AG04449 (cell line): ENCODE measurements at regions not wholly inside any gene's neighbourhood (a gene's known extent, or its start where the extent isn't known, plus 50 kb on each side); places are given as distances from the start of the nearest gene placed in this dataset.
"Not testable (repeated sequence)": the region's sequence is repeated elsewhere in the genome, so short reads cannot be mapped to it uniquely, and the experiment has no call there.

Source experiments
- CTCF ChIA-PET: fragments of 350-600 bp; formaldehyde crosslinking; extraction: SDS; loops from one replicate; lab custom pipeline; 2021; ENCODE audit warnings: antibody characterized with exemption; lab: Yijun Ruan, JAX
- POLR2A ChIA-PET: fragments of 400-600, 350-600 bp; formaldehyde crosslinking; extraction: SDS; loops from one replicate; lab custom pipeline; 2020; ENCODE audit warnings: antibody characterized with exemption, inconsistent platforms; lab: Yijun Ruan, JAX
- DNase-seq: peaks from one replicate; pipeline ENCODE4 v3.0.0-alpha.2; 2010; ENCODE audit warnings: low read depth, low spot score
- H3K4me3 ChIP-seq: 2 replicates; pipeline ENCODE4 v1.5.1; 2011; ENCODE audit warnings: low read depth, mild to moderate bottlenecking, control low read depth, low read length
- TF ChIP-seq, protein P1 (sequence below): IDR thresholded peaks from one replicate; pipeline ENCODE4 v1.5.1; 2011; ENCODE audit warnings: mild to moderate bottlenecking, moderate library complexity, low read length, control low read depth, inconsistent platforms; ENCODE audit not compliant: insufficient read depth; ENCODE audit errors: missing control alignments

GRCh38 chr13:89204435-89204834 is 1533.3 kb downstream of the SLITRK5 start:
- ChIA-PET CTCF (no interaction called here), POLR2A (no interaction called here)
- TF ChIP-seq, protein P1, sequence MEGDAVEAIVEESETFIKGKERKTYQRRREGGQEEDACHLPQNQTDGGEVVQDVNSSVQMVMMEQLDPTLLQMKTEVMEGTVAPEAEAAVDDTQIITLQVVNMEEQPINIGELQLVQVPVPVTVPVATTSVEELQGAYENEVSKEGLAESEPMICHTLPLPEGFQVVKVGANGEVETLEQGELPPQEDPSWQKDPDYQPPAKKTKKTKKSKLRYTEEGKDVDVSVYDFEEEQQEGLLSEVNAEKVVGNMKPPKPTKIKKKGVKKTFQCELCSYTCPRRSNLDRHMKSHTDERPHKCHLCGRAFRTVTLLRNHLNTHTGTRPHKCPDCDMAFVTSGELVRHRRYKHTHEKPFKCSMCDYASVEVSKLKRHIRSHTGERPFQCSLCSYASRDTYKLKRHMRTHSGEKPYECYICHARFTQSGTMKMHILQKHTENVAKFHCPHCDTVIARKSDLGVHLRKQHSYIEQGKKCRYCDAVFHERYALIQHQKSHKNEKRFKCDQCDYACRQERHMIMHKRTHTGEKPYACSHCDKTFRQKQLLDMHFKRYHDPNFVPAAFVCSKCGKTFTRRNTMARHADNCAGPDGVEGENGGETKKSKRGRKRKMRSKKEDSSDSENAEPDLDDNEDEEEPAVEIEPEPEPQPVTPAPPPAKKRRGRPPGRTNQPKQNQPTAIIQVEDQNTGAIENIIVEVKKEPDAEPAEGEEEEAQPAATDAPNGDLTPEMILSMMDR, result no peak
- DNase-seq, result no peak
- H3K4me3 ChIP-seq, result no peak overlapping the region

- TF ChIP-seq, protein P1, result no peak
- no peak overlapping the region for H3K4me3 ChIP-seq
- DNase-seq, result no peak
- POLR2A ChIA-PET, result no interaction called here
- CTCF ChIA-PET, result no interaction called here
Observed at GRCh38 chr13:89205856-89206520, 1534.8 kb downstream of the SLITRK5 start.

DNA sequence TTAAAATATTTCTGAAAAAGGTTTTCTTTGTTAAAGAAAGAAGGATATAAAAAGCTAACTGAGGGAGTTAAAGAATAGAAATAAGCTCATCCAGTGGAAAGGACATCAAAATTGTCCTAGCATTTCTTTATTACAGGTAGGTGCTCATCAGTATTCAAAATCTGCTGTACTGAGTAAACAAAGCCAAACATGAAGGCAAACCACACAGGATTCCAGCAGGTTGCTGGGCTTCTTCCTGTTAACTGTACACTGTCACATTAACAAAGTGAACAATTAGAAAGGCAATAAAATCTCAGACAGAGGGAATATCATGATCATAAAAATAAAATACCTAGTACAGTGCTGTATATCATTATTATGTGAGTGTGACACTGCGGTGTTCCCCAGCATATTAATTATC is 1541.0 kb downstream of the SLITRK5 start:
- POLR2A ChIA-PET, result no interaction called here
- TF ChIP-seq, protein P1, result no peak
- no peak for DNase-seq
- CTCF ChIA-PET, result no interaction called here
- H3K4me3 ChIP-seq, result no peak overlapping the region

GRCh38 chr13:89214185-89214584 is 1543.0 kb downstream of the SLITRK5 start:
- CTCF ChIA-PET, result no interaction called here
- DNase-seq, result no peak
- TF ChIP-seq, protein P1, result no peak
- POLR2A ChIA-PET, result no interaction called here
- no peak overlapping the region for H3K4me3 ChIP-seq

GRCh38 chr13:89215319-89215718 is 1544.1 kb downstream of the SLITRK5 start:
- CTCF ChIA-PET, result interaction anchor here (0.6 kb wide), 1 partner anchor 76 kb away, joined by 3 read pairs; no protein-coding TSS in a partner anchor
- POLR2A ChIA-PET, H3K4me3 ChIP-seq, DNase-seq: not testable (repeated sequence)

DNA sequence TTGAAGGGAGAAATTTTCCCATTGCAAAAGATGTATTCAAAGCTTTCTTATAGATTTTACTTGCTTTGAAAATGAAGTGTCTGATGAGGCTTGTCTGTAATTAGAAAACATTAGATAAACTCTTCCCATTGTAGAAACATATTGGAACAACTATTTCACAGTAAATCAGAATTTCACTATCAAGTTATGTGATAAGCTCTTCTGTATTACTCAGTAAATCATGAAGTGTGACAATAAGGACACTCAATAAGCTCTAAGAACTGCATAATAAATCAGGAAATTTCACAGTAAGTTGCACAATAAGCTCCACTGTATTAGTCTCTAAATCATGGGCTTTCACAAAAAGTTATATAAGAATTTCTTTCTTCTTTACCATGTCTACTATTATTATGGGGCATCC is 1546.6 kb downstream of the SLITRK5 start:
- H3K4me3 ChIP-seq, result no peak overlapping the region
- no peak for DNase-seq
- TF ChIP-seq, protein P1, result no peak
- ChIA-PET POLR2A (no interaction called here), CTCF (no interaction called here)
